ENCODE measurements at regions not wholly inside any gene's neighbourhood (a gene's known extent, or its start where the extent isn't known, plus 50 kb on each side); places are given as distances from the start of the nearest gene placed in this dataset.

DNA sequence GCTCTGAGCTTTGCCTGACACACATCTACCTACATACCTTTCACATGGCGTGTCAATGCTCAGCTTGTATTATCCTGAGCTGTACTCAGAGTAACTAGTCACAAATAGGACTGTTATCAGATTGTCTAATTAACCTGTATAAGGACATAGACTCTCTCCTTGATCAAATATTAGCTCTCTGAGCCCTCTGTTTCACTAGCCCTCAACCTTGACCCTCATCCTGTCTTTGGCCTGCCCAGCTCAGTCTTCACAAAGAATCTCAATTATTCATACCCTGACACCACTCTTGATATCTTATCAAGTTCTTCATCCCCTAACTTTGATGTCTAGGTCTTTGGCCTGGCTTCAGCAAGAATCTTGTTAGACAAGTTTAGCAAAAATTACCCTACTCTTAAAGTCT, 320.7 kb upstream of the PCDH7 start:
- H3K27me3 ChIP-seq = no peaks in the 10 kb centered on the region
- no peak overlapping the region for H3K4me3 ChIP-seq

DNA sequence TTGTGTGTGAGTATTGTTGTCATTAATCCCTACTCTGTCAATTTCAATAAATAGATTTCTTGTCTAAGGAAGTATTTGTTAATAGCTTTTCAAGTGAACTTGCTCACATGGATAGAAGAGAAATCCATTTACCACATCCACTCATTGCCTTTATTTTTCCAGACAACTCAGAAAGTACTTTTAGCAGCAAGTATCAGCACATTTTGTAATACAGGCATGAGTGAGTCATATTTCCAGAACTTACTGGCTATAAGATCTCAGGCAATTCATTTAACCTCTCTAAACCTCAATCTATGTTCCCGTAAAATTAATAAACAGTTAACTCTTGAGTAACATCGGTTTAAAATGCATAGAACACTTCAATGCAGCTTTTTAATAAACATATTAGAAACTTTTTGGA, 317.9 kb upstream of the PCDH7 start:
- Histone ChIP-seq H3K4me3 (no peak overlapping the region), H3K36me3 (no peaks in the 10 kb centered on the region), H3K4me1 (no peaks in the 10 kb centered on the region), H3K9me3 (replicated peaks) (peaks cover 5% of the 10 kb centered on the region), H3K27ac (no peak overlapping the region), H3K27me3 (no peaks in the 10 kb centered on the region)
- no peak for DNase-seq

More for the DNA sequence above, 320.7 kb upstream of the PCDH7 start:
- Histone ChIP-seq H3K4me1 (no peaks in the 10 kb centered on the region), H3K36me3 (no peaks in the 10 kb centered on the region), H3K27ac (no peak overlapping the region), H3K9me3 (replicated peaks) (0 out of 2 replicates have a peak, but pooled peaks cover 4% of the 10 kb centered on the region)
- no peak for DNase-seq

DNA sequence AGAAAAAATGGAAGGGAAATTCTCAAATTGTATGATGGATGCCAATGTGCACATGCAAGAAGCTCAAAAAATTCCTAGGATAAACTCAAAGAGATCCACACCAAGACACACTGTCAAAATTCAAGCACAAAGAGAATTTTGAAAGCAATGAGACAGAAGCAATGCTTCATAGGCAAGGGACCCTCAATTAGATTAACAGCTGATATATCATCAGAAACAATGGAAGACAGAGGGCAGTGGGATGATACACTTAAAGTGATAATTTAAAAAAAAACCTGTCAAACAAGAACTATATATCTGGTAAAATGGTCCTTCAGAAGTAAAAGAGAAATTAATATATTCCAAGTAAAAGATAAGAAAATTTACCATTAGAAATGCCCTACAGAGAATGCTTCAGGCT, 306.3 kb upstream of the PCDH7 start:
- Histone ChIP-seq H3K27ac (no peak overlapping the region), H3K4me1 (no peaks in the 10 kb centered on the region), H3K4me3 (no peak overlapping the region), H3K36me3 (no peaks in the 10 kb centered on the region), H3K27me3 (no peaks in the 10 kb centered on the region), H3K9me3 (replicated peaks) (peaks cover 23% of the 10 kb centered on the region)
- peak in 1 of 2 experiments; percentile 9 for DNase-seq

DNA sequence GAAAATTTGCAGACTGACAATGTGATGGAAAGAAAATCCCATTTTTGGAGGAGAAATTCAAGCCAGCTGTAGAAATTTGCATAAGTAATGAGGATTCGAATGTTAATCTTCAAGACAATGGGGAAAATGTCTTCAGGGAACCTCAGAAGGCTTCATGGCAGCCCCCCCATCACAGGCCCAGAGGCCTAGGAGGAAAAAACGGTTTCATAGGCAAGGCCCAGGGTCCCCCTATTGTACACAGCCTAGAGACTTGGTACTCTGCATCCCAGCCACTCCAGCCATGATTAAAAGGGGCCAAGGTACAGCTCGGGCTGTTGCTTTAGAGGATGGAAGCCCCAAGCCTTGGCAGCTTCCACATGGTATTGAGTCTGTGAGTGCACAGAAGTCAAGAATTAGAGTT, 303.6 kb upstream of the PCDH7 start:
- H3K4me1 ChIP-seq = no peaks in the 10 kb centered on the region
- peaks cover 23% of the 10 kb centered on the region for H3K9me3 ChIP-seq (replicated peaks)
- H3K36me3 ChIP-seq = no peaks in the 10 kb centered on the region

DNA sequence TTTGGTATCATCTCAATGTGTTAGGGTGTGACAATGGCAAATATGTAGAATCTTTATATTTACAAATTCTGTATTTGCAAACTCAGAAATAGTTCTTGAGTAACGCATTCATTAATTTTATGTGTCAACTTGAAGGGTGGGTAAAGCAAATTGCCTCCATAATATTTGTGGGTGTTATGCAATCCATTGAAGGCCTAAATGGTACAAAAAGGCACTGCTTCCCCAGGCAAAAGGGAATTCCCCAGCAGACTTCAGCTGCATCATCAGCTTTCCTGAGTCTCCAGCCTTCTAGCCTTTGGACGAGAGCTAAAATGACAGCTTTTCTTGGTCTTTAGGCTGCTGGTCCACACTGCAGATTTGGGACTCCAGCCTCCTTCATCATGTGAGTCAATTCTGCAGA, 292.2 kb upstream of the PCDH7 start:
- H3K4me1 ChIP-seq = peaks cover 17% of the 10 kb centered on the region
- DNase-seq = no peak
- H3K4me3 ChIP-seq = no peak overlapping the region
- peaks cover 11% of the 10 kb centered on the region for H3K9me3 ChIP-seq (replicated peaks)
- no peaks in the 10 kb centered on the region for H3K27me3 ChIP-seq
- no peaks in the 10 kb centered on the region for H3K36me3 ChIP-seq
- H3K27ac ChIP-seq = no peak overlapping the region

More for the DNA sequence above, 303.6 kb upstream of the PCDH7 start:
- H3K27me3 ChIP-seq = no peaks in the 10 kb centered on the region
- no peak overlapping the region for H3K27ac ChIP-seq
- no peak overlapping the region for H3K4me3 ChIP-seq
- no peak for DNase-seq

DNA sequence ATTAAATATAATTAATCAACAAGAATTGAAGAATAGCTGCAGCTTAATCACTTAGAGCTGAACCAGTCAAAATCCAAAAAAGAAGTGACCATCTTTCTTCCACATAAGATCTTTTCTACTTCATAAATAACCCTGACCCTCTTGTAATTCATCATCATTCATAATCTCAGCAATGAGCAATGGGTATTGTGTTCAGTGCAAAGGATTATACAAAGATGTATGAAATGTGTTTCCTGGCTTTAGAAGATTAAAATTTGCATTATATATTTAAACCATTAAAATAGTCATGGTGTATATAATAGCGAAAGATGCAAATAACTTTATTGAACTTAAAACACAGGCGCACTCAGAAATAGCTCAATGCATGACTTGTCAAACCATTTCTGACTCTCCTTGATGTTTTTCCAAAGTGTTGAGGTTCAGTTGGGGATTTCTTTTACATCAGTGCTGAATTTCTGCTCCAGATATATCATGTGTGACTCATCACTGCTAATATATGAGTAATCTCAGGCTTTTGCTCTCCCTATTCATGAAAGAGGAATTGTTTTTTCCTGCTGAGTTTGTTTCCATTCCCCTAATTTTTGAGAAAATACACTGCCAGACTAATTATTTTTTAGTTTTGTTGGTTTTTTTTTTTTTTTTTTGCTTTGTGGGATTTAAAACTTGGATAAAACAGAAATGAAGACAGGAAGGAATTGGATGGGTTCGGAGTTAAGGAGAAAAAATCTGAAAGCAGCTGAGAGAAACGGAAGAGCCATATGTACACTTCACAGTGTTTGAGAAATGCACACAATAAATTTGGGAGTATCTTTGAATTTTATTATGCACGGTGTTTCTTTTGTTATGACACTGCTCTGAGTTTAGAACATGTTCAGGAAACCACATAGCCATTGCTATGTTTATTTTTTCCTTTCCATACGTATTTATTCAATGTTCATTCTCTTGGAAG, 290.1 kb upstream of the PCDH7 start:
- Histone ChIP-seq H3K4me1 (peaks cover 17% of the 10 kb centered on the region), H3K27ac (peak overlapping the region; percentile 28), H3K27me3 (no peaks in the 10 kb centered on the region), H3K4me3 (no peak overlapping the region), H3K9me3 (replicated peaks) (no peaks in the 10 kb centered on the region; the same call in 1 of the 2 replicates), H3K36me3 (no peaks in the 10 kb centered on the region)
- peak in 1 of 2 experiments; percentile 63 for DNase-seq

DNA sequence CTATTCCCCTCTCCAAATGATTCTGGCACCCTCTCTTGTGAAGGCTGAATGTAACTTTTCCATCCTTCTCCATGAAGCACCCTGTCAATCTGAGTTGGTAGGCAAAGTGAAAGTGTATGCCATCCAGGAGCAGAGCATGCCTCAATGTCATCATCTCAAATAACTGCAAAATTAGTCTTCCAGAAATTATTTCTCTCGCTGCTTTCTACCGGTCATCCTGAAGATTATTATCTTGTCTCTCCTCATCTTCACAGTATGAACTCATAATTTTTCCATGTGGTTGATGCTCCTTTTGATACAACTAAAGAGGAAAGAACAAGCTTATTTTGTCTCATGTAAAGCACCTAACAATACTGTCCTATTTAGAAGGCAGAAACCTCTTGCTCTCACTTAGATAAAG, 285.5 kb upstream of the PCDH7 start:
- peaks cover 13% of the 10 kb centered on the region for H3K4me1 ChIP-seq
- no peak overlapping the region for H3K27ac ChIP-seq
- H3K4me3 ChIP-seq = no peak overlapping the region
- no peak for DNase-seq
- H3K27me3 ChIP-seq = no peaks in the 10 kb centered on the region
- H3K9me3 ChIP-seq (replicated peaks) = no peaks in the 10 kb centered on the region
- no peaks in the 10 kb centered on the region for H3K36me3 ChIP-seq

DNA sequence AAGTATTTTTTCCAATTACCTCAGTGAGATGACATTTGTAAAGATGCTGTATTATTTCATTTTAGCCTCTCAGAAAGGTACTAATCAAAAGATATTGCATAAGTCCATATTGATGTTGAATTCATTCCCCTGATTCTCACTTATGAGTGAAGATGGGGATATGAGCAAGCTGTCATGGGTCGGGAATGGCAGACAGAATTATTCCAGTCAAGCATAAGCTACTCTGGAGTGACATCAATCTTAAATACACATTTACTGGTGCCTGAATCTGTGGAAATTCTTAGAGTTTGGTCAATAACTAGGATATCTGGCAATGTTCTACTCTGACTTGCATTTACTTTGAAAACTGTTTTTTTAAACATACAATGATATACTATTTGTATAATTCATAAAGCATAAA, 283.8 kb upstream of the PCDH7 start:
- no peak overlapping the region for H3K27ac ChIP-seq
- H3K36me3 ChIP-seq = no peaks in the 10 kb centered on the region
- H3K9me3 ChIP-seq (replicated peaks) = no peaks in the 10 kb centered on the region
- no peak for DNase-seq
- no peak overlapping the region for H3K4me3 ChIP-seq
- no peaks in the 10 kb centered on the region for H3K4me1 ChIP-seq
- H3K27me3 ChIP-seq = no peaks in the 10 kb centered on the region

DNA sequence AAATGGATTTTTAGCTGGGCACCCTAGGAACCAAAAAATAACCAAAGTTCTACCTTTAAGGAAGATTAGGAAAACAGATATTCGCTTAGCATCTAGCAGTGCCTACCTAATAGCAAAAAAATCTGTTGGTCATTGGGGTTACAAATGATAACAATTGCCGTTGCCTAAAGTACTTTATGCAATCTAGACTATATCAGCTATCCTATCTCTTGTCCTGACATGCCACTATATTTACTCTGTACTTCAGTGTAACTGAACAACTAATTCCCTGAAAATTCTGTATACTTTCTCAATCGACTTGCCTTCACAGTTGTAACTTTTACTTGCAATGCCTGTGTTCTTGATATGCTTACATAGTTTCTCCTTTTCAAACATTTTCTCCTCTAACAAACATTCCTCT, 282.9 kb upstream of the PCDH7 start:
- H3K27ac ChIP-seq = no peak overlapping the region
- H3K27me3 ChIP-seq = no peaks in the 10 kb centered on the region

DNA sequence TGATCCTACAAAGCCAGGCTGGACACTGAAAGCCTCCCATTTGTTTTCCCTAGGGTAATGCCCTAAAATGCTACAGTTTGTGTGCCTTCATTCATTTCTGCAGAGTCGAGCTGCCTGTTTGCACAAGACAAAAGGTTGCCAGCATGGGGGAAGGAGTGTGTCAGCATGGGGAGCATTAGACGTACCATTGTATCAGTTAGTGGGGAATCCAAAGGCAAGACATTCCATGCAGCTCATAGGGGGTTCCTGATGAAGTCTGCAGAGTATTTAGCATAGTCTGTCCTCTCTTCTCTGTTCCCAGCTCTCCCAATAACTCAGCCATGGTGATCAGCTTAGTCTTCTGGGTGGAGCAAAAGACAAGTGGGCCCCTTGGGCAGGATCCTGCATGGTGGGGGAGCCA, 276.9 kb upstream of the PCDH7 start:
- Histone ChIP-seq H3K9me3 (replicated peaks) (no peaks in the 10 kb centered on the region), H3K27me3 (no peaks in the 10 kb centered on the region), H3K4me3 (no peak overlapping the region), H3K4me1 (no peaks in the 10 kb centered on the region), H3K36me3 (no peaks in the 10 kb centered on the region), H3K27ac (no peak overlapping the region)
- DNase-seq = no peak

More for the DNA sequence above, 282.9 kb upstream of the PCDH7 start:
- Histone ChIP-seq H3K4me3 (no peak overlapping the region), H3K9me3 (replicated peaks) (no peaks in the 10 kb centered on the region), H3K4me1 (no peaks in the 10 kb centered on the region), H3K36me3 (no peaks in the 10 kb centered on the region)
- no peak for DNase-seq

DNA sequence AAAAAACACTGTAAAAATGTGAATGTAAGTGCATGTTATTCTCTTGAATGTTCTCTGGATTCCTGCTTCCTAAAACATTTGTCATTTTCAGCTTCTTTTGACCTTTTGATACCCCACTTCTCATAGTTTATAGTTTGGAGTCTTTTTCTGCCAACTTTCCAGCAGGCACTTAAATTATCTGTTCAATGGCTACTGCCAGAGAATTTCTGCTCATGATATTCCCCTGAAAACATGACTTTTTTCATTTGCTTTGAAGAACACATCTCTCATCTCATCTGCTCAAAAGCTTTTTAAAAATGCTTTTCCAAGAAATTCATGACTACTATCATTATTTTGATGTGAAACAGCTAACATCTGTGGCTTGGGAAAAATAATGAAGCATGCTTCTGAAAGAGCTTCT, 269.7 kb upstream of the PCDH7 start:
- no peaks in the 10 kb centered on the region for H3K27me3 ChIP-seq

DNA sequence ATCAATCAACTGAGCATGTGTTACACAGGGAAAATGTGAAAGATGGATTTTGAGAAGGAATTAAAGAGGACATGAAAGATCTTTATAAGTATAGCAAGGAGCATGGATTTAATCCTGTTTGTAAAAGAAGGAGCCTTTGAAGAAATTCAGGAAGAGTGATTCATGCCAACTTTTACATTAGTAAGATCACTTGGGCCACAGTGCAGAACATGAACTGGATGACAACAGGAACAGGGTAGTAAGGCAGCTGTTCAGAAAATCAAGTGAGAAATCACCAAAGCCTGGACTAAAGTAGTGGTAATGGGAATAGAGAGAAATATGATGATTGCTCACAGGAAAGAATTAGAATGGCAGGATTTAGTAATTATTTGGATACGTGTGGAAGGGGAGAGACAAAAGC, 265.7 kb upstream of the PCDH7 start:
- no peak overlapping the region for H3K4me3 ChIP-seq

More for the DNA sequence above, 269.7 kb upstream of the PCDH7 start:
- no peaks in the 10 kb centered on the region for H3K4me1 ChIP-seq
- no peaks in the 10 kb centered on the region for H3K9me3 ChIP-seq (replicated peaks)
- DNase-seq = no peak
- H3K4me3 ChIP-seq = no peak overlapping the region
- no peaks in the 10 kb centered on the region for H3K36me3 ChIP-seq
- H3K27ac ChIP-seq = no peak overlapping the region

DNA sequence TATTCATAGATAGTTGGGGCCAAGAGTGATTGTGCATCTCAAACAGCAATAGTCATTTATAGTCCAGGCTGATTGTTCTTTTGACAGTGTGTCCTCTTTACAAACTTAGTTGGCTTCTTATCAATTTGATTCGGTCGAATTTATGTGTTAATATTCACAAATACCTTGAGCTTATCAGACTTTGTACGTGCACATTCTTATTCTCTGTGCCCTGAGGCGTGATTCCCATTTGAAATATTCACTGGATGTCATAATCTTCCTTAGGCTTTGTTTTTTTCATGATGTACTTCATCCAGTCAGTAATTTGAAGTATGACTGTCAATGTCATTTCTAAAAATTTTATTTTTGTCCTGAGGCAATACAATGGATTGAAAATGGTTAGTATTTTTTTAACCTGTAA, 263.5 kb upstream of the PCDH7 start:
- Histone ChIP-seq H3K4me3 (no peak overlapping the region), H3K27ac (no peak overlapping the region), H3K36me3 (no peaks in the 10 kb centered on the region), H3K27me3 (no peaks in the 10 kb centered on the region), H3K4me1 (no peaks in the 10 kb centered on the region), H3K9me3 (replicated peaks) (no peaks in the 10 kb centered on the region)
- DNase-seq = no peak

More for the DNA sequence above, 265.7 kb upstream of the PCDH7 start:
- H3K36me3 ChIP-seq = no peaks in the 10 kb centered on the region
- H3K4me1 ChIP-seq = no peaks in the 10 kb centered on the region
- H3K27me3 ChIP-seq = no peaks in the 10 kb centered on the region
- peak in 1 of 2 experiments; percentile 33 for DNase-seq
- H3K9me3 ChIP-seq (replicated peaks) = no peaks in the 10 kb centered on the region
- no peak overlapping the region for H3K27ac ChIP-seq

DNA sequence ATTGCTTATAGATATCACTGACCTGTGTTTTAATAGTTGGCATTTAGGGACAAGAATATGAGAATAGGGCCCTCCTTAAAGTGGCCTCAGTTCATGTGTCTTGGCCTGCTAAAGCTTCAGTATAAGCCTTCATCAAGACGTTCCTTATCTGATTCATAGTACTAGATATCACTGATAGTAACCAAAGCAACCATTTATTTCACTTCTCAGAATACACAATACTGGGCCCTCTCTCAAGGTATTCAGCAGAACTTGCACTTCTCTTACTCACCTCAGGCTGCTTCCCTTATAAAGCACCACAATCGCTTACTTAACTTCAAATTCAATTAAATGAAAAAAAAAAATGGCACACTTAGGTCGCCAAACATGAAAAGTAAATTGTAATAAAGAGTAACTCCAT, 259.4 kb upstream of the PCDH7 start:
- H3K4me1 ChIP-seq = no peaks in the 10 kb centered on the region
- no peak overlapping the region for H3K4me3 ChIP-seq
- no peaks in the 10 kb centered on the region for H3K9me3 ChIP-seq (replicated peaks)
- no peak overlapping the region for H3K27ac ChIP-seq
- H3K36me3 ChIP-seq = no peaks in the 10 kb centered on the region
- no peak for DNase-seq
- no peaks in the 10 kb centered on the region for H3K27me3 ChIP-seq

DNA sequence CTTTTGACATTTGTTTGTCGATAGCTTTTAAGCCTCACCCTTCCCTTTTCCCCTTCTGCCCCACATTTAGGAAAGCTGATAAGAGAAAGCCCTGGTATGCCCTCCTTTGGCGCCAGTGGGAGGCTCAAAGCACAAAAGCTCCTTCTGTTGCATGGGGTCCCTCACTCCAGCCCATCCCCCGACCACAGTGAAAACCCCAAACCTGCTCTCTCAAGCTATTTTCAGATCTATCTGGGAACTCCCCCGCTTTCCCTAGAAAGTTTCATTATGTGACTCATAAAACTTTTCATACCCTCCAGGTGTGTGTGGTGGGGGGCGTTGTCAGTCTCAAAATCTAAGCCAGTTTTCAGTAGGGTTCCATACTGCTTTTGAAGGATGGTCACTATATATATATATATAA, 259.0 kb upstream of the PCDH7 start:
- no peak for DNase-seq
- no peak overlapping the region for H3K4me3 ChIP-seq
- no peaks in the 10 kb centered on the region for H3K9me3 ChIP-seq (replicated peaks)
- H3K27ac ChIP-seq = no peak overlapping the region
- H3K4me1 ChIP-seq = no peaks in the 10 kb centered on the region
- H3K27me3 ChIP-seq = no peaks in the 10 kb centered on the region
- H3K36me3 ChIP-seq = no peaks in the 10 kb centered on the region

Data from SJCRH30 (cell line).